Left lung (tissue), 4 donors: ENCODE measurements at regions not wholly inside any gene's neighbourhood (a gene's known extent, or its start where the extent isn't known, plus 50 kb on each side); places are given as distances from the start of the nearest gene placed in this dataset.

ENCODE experiments used
- ATAC-seq: fragments of 200-7000 bp; cut with Tn5 transposase; one replicate; pipeline ENCODE4 v1.9.1; 2020; ENCODE audit warnings: moderate library complexity
- DNase-seq, 4 donors: peaks; one replicate each; pipeline ENCODE4 v3.0.0-alpha.2; 2013 to 2020
- H3K27ac ChIP-seq, 2 donors: fragments of 200-600 bp; sonication (generic) in 1 of 2; one replicate each; pipeline versions ENCODE4 v1.5.0 to v1.8.0; 2020 to 2021
- H3K27me3 ChIP-seq, 2 donors: fragments of 200-600 bp; sonication (generic) in 1 of 2; one replicate each; pipeline versions ENCODE4 v1.5.0 to v1.8.0; 2020 to 2021
- H3K36me3 ChIP-seq, 2 donors: fragments of 200-600 bp; sonication (generic) in 1 of 2; one replicate each; pipeline versions ENCODE4 v1.5.0 to v1.8.0; 2020 to 2021
- H3K4me1 ChIP-seq, 2 donors: fragments of 200-600 bp; one replicate each; pipeline ENCODE4 v1.8.0; 2021
- H3K4me3 ChIP-seq, 2 donors: fragments of 200-600 bp; sonication (generic) in 1 of 2; one replicate each; pipeline versions ENCODE4 v1.5.0 to v1.8.0; 2020 to 2021; ENCODE audit warnings: mild to moderate bottlenecking in 1 of 2
- H3K9me3 ChIP-seq, 2 donors: fragments of 200-600 bp; sonication (generic) in 1 of 2; one replicate each; pipeline versions ENCODE4 v1.5.0 to v1.8.0; 2020 to 2021
- CTCF ChIP-seq, 2 donors: fragments of 200-600 bp; sonication (generic) in 1 of 2; IDR thresholded peaks; one replicate each; pipeline versions ENCODE4 v1.5.0 to v1.8.0; 2021; ENCODE audit warnings: antibody characterized with exemption in 2 of 2
- intact Hi-C, 2 donors: fragments of 100-400 bp; cut with DNase I; formaldehyde crosslinking; loops; one replicate each; pipeline versions ENCODE4 v1.11.2 to v1.14.2; 2022
- donor health status: DM: no; HTN: yes; CAD: no.
- donor health status: DM: no; HTN: no; CAD: no.

- Histone ChIP-seq H3K4me1 (no peaks in the 10 kb centered on the region), H3K27me3 (no peaks in the 10 kb centered on the region), H3K27ac (no peak overlapping the region), H3K4me3 (no peak overlapping the region), H3K36me3 (no peaks in the 10 kb centered on the region), H3K9me3 (no peaks in the 10 kb centered on the region)
- DNase-seq (no peak), ATAC-seq (no peak)
- TF ChIP-seq CTCF (IDR thresholded peaks at IDR 0.05), result no peak
- intact Hi-C loops, result no loop called here
These were observed 702.3 kb downstream of the TRIML1 start for GRCh38 chr4:188841523-188841922.

- Histone ChIP-seq H3K4me1 (no peaks in the 10 kb centered on the region), H3K36me3 (no peaks in the 10 kb centered on the region), H3K9me3 (peaks cover 0 to 32% of the 10 kb centered on the region in 2 donors), H3K4me3 (no peak overlapping the region), H3K27me3 (no peaks in the 10 kb centered on the region), H3K27ac (no peak overlapping the region)
- no peak for DNase-seq
- TF ChIP-seq CTCF (IDR thresholded peaks at IDR 0.05), result no peak
- intact Hi-C loops, result no loop called here
- no peak for ATAC-seq
These were observed 715.2 kb downstream of the TRIML1 start for GRCh38 chr4:188854436-188854835.

GRCh38 chr4:188858696-188859095 is 719.5 kb downstream of the TRIML1 start:
- ATAC-seq (no peak), DNase-seq (no peak)
- H3K27me3 ChIP-seq, result no peaks in the 10 kb centered on the region
- no peaks in the 10 kb centered on the region for H3K36me3 ChIP-seq
- peaks cover 0 to 19% of the 10 kb centered on the region in 2 donors for H3K9me3 ChIP-seq
- no peaks in the 10 kb centered on the region for H3K4me1 ChIP-seq
- H3K4me3 ChIP-seq, result no peak overlapping the region
- no peak overlapping the region for H3K27ac ChIP-seq
- intact Hi-C loops, result no loop called here
- TF ChIP-seq CTCF (IDR thresholded peaks at IDR 0.05), result no peak

- intact Hi-C loops, result no loop called here
- H3K27ac ChIP-seq, result no peak overlapping the region
- no peaks in the 10 kb centered on the region for H3K36me3 ChIP-seq
- H3K4me1 ChIP-seq, result no peaks in the 10 kb centered on the region
- peaks cover 0 to 14% of the 10 kb centered on the region in 2 donors for H3K9me3 ChIP-seq
- H3K4me3 ChIP-seq, result no peak overlapping the region
- no peak for DNase-seq
- ATAC-seq, result no peak
- no peaks in the 10 kb centered on the region for H3K27me3 ChIP-seq
- TF ChIP-seq CTCF (IDR thresholded peaks at IDR 0.05), result no peak
These were observed 725.5 kb downstream of the TRIML1 start for GRCh38 chr4:188864741-188865140.

GRCh38 chr4:188867796-188868195 is 728.6 kb downstream of the TRIML1 start:
- H3K4me1 ChIP-seq, result no peaks in the 10 kb centered on the region
- no peak overlapping the region for H3K4me3 ChIP-seq
- H3K36me3 ChIP-seq, result no peaks in the 10 kb centered on the region
- DNase-seq (peak in 1 of 4 donors; percentile 1), ATAC-seq (no peak)
- no peaks in the 10 kb centered on the region for H3K27me3 ChIP-seq
- peaks cover 0 to 2% of the 10 kb centered on the region in 2 donors for H3K9me3 ChIP-seq
- no peak for TF ChIP-seq CTCF (IDR thresholded peaks at IDR 0.05)
- H3K27ac ChIP-seq, result no peak overlapping the region
- intact Hi-C loops, result no loop called here
